VCaP (cell line): ENCODE measurements at regions not wholly inside any gene's neighbourhood (a gene's known extent, or its start where the extent isn't known, plus 50 kb on each side); places are given as distances from the start of the nearest gene placed in this dataset.

Experiments used
- H3K27ac ChIP-seq: fragments of 450-650 bp; 2 replicates; pipeline ENCODE4 v1.5.1; 2017
- CTCF ChIP-seq: fragments of 450-650 bp; conservative IDR thresholded peaks from 2 replicates; pipeline ENCODE4 v1.5.1; 2017; ENCODE audit warnings: mild to moderate bottlenecking, moderate library complexity

- no peak for TF ChIP-seq CTCF
- no peak overlapping the region for H3K27ac ChIP-seq
Observed at GRCh38 chr15:95793231-95793630, 537.3 kb upstream of the NR2F2 start.

GRCh38 chr15:95795386-95795785, 535.1 kb upstream of the NR2F2 start:
- no peak overlapping the region for H3K27ac ChIP-seq
- no peak for TF ChIP-seq CTCF

GRCh38 chr15:95799286-95800200, 531.0 kb upstream of the NR2F2 start:
- no peak for TF ChIP-seq CTCF
- no peak overlapping the region for H3K27ac ChIP-seq

- no peak for TF ChIP-seq CTCF
- no peak overlapping the region for H3K27ac ChIP-seq
Observed at GRCh38 chr15:95804484-95804883, 526.0 kb upstream of the NR2F2 start.

GRCh38 chr15:95812491-95812890, 518.0 kb upstream of the NR2F2 start:
- no peak for TF ChIP-seq CTCF
- no peak overlapping the region for H3K27ac ChIP-seq

GRCh38 chr15:95814908-95815307, 515.6 kb upstream of the NR2F2 start:
- H3K27ac ChIP-seq = no peak overlapping the region
- TF ChIP-seq CTCF = no peak

GRCh38 chr15:95816591-95816990, 513.9 kb upstream of the NR2F2 start:
- H3K27ac ChIP-seq = no peak overlapping the region
- TF ChIP-seq CTCF = no peak
